Adrenal gland (tissue), 9 donors: ENCODE measurements at regions not wholly inside any gene's neighbourhood (a gene's known extent, or its start where the extent isn't known, plus 50 kb on each side); places are given as distances from the start of the nearest gene placed in this dataset.

Experiments used
- DNase-seq, 7 donors: peaks; one replicate each; pipeline ENCODE4 v3.0.0-alpha.2; 2019 to 2020
- H3K27ac ChIP-seq, 5 donors: fragments of 200-600 bp; sonication (generic) in 4 of 5; 1 replicate in 3 of 5; 2 replicates in 2 of 5; pipeline versions ENCODE4 v1.5.1 to v1.8.0; 2016 to 2020; ENCODE audit warnings: mild to moderate bottlenecking in 1 of 5
- H3K27me3 ChIP-seq: fragments of 200-600 bp; 2 replicates; pipeline ENCODE4 v1.8.0; 2021
- H3K36me3 ChIP-seq, 2 donors: fragments of 200-600 bp; replicated peaks in 1 of 2; 1 replicate in 1 of 2; 2 replicates in 1 of 2; pipeline versions ENCODE4 v1.5.1 to v1.8.0; 2018 to 2022
- H3K4me1 ChIP-seq, 2 donors: fragments of 200-600 bp; replicated peaks in 1 of 2; 1 replicate in 1 of 2; 2 replicates in 1 of 2; pipeline versions ENCODE4 v1.5.1 to v1.8.0; 2018 to 2021
- H3K4me3 ChIP-seq, 4 donors: fragments of 200-600 bp; sonication (generic) in 3 of 4; one replicate each; pipeline ENCODE4 v1.5.1; 2016 to 2018
- H3K9me3 ChIP-seq, 3 donors: fragments of 200-600 bp; sonication (generic) in 1 of 3; replicated peaks in 1 of 3; 1 replicate in 2 of 3; 2 replicates in 1 of 3; pipeline versions ENCODE4 v1.5.1 to v1.8.0; 2016 to 2021
- CTCF ChIP-seq, 6 experiments: fragments of 450-650 bp in 4 of 6; fragments of 200-600 bp in 2 of 6; sonication (generic) in 1 of 6; IDR thresholded peaks; 1 replicate in 5 of 6; 2 replicates in 1 of 6; pipeline versions ENCODE4 v1.5.1 to v1.8.0; 2016 to 2021; ENCODE audit warnings: antibody characterized with exemption in 6 of 6, mild to moderate bottlenecking in 2 of 6, moderate library complexity in 1 of 6
- POLR2A ChIP-seq, 2 donors: fragments of 450-650 bp; IDR thresholded peaks; one replicate each; pipeline ENCODE4 v1.6.1; 2017; ENCODE audit warnings: antibody characterized with exemption in 2 of 2, mild to moderate bottlenecking in 2 of 2, moderate library complexity in 1 of 2
- WGBS, 4 donors: extraction: QIAGEN DNeasy Blood & Tissue Kit in 2 of 4; methylation state at CpG; one replicate each; pipeline versions ENCODE4 v1.1.5 to v1.1.7; 2013 to 2017; 5-methylcytosine and 5-hydroxymethylcytosine counted together
- intact Hi-C, 2 donors: fragments of 100-400 bp; cut with DNase I; formaldehyde crosslinking; loops; one replicate each; pipeline versions ENCODE4 v1.14.1 to v1.15.0; 2022 to 2023
- donor health status: healthy with polysubstance abuse.
- donor health status: Bipolar disorder and iron deficiency.
- donor health status: DM: yes; HTN: yes; CAD: no.
- donor health status: DM: no; HTN: no; CAD: no.
- donor health status: DM: no; HTN: no; CAD: no.

DNA sequence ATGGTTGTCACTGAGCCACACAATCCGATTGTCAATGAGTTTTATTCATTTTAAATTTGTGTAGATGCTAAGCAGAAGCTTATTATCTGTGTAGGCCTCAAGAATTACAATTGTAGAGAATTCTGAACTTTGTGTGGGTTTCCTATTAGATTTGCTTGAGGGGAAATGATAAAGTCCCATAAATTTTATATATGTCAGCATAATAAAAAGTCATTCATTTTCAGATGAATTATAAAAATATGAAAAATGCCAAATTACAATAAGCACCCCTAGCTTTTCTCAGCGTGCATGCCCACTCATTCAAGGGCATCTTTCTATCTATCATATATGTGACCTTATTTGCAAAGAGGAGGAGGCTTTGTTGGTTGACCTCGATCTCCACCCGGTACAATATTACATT, 1041.1 kb upstream of the FOXG1 start:
- H3K4me3 ChIP-seq: no peak overlapping the region
- H3K4me1 ChIP-seq: no peaks in the 10 kb centered on the region
- H3K27ac ChIP-seq: no peak overlapping the region
- H3K27me3 ChIP-seq: no peaks in the 10 kb centered on the region
- H3K9me3 ChIP-seq: no peaks in the 10 kb centered on the region
- H3K36me3 ChIP-seq: no peaks in the 10 kb centered on the region
- intact Hi-C loops: no loop called here
- TF ChIP-seq CTCF (IDR thresholded peaks at IDR 0.05) (no peak), POLR2A (IDR thresholded peaks at IDR 0.05) (no peak)
- no peak for DNase-seq
- WGBS, 4 donors: 65 to 81% (median 73%) methylated on average over 4 of the region's 4 CpGs

- Histone ChIP-seq H3K9me3 (no peaks in the 10 kb centered on the region), H3K27me3 (no peaks in the 10 kb centered on the region), H3K4me3 (no peak overlapping the region), H3K36me3 (no peaks in the 10 kb centered on the region), H3K4me1 (no peaks in the 10 kb centered on the region), H3K27ac (no peak overlapping the region)
- no peak for DNase-seq
- TF ChIP-seq POLR2A (IDR thresholded peaks at IDR 0.05): no peak
- no peak for TF ChIP-seq CTCF (IDR thresholded peaks at IDR 0.05)
- 32 to 38% (median 33%) methylated on average over 2 of the region's 2 CpGs for WGBS, 4 donors
- intact Hi-C loops: no loop called here
Observed at GRCh38 chr14:27727251-27727770, 1039.3 kb upstream of the FOXG1 start.

DNA sequence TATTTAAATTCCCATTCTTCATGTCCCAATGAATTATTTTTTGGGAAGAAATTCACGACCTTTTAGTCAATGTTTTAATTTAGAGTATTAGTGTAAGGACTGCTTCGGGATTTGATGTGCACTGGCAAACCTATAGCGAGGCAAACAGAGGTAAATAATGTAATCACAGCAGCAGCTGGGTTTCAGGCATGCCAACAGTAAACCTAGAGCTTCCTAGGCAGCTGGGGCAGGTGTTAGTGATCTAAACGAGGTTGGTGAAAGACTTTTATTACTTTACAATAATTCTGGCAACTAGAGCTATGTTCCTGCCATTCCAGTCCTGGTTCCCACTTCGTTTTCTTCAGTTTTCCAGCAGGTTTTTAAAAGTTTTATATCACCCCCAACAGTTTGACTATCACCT, 1036.4 kb upstream of the FOXG1 start:
- TF ChIP-seq POLR2A (IDR thresholded peaks at IDR 0.05) (no peak), CTCF (IDR thresholded peaks at IDR 0.05) (no peak)
- no peaks in the 10 kb centered on the region for H3K36me3 ChIP-seq
- no peak overlapping the region for H3K4me3 ChIP-seq
- H3K9me3 ChIP-seq: no peaks in the 10 kb centered on the region
- H3K27ac ChIP-seq: no peak overlapping the region
- DNase-seq: no peak
- intact Hi-C loops: no loop called here
- no peaks in the 10 kb centered on the region for H3K4me1 ChIP-seq
- no peaks in the 10 kb centered on the region for H3K27me3 ChIP-seq
- 48 to 64% (median 53%) methylated on average over 5 of the region's 5 CpGs for WGBS, 4 donors

DNA sequence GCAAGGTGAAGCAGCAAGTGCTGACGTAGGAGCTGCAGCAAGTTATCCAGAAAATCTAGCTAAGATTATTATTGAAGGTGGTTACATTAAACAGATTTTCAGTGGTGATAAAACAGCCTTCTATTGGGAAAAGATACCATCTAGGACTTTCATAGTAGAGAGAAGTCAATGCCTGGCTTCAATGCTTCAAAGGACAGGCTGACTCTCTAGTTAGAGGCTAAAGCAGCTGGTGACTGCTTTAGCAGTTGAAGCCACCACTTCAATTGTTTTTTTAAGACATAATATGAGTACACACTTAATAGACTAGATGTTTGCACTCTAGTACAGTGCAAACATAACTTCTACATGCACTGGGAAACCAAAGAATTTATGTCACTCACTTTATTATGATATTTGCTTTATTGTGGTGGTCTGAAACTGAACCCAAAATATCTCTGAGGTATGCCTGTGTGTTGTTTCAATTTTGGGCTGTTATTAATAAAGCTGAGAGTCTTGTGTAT, 1026.9 kb upstream of the FOXG1 start:
- no peaks in the 10 kb centered on the region for H3K9me3 ChIP-seq
- H3K4me1 ChIP-seq: no peaks in the 10 kb centered on the region
- H3K27ac ChIP-seq: no peak overlapping the region
- DNase-seq: no peak
- H3K36me3 ChIP-seq: no peaks in the 10 kb centered on the region
- no peak overlapping the region for H3K4me3 ChIP-seq
- intact Hi-C loops: no loop called here
- 75 to 97% (median 84%) methylated on average over 1 of the region's 1 CpG for WGBS, 4 donors
- TF ChIP-seq CTCF (IDR thresholded peaks at IDR 0.05) (no peak), POLR2A (IDR thresholded peaks at IDR 0.05) (no peak)
- H3K27me3 ChIP-seq: no peaks in the 10 kb centered on the region
